ENCODE measurements at regions not wholly inside any gene's neighbourhood (a gene's known extent, or its start where the extent isn't known, plus 50 kb on each side); places are given as distances from the start of the nearest gene placed in this dataset.

DNA sequence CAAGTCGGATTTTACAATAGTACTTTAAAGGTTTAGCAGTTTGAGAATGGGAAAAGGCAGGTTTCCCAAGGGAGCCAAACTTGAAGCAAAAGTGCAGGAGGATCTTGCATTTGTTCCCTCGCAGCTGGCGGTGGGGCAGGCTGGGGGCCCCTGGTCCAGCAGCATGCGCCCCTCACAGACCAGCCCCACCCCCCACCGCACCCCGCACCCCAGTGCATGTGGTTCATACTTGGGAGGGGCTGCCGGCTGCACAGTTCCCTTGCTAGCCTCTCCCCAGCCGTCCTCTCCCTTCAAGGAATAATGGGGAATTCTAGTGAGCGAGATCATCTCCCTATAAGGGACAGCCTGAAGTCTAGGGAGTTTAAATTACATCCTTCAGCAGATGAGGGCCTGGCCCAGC is 273.1 kb upstream of the IRX2 start:
- intact Hi-C loops (cut with micrococcal nuclease), result no loop called here
- RAD21 ChIA-PET (ENCODE audit: low non-redundant PET in 1 of 2, low total read pairs in 2 of 2, uncharacterized antibody in 2 of 2, unreplicated experiment in 2 of 2), result no interaction called here
- Histone ChIP-seq H3K27me3 (ENCODE audit: insufficient read depth, low read length) (no peaks in the 10 kb centered on the region), H3K36me3 (ENCODE audit: control insufficient read depth in 1 of 2, insufficient read depth in 2 of 2, low read length in 2 of 2) (no peaks in the 10 kb centered on the region), H3K4me3 (replicated peaks in 1 of 2; ENCODE audit: low read depth in 1 of 2, low read length in 2 of 2) (no peak overlapping the region), H3K27ac (ENCODE audit: low read depth, low read length) (no peak overlapping the region), H3K9me2 (ENCODE audit: insufficient read depth) (no peaks in the 10 kb centered on the region), H4K20me1 (ENCODE audit: insufficient read depth) (no peaks in the 10 kb centered on the region), H3K9ac (ENCODE audit: low read length) (no peak overlapping the region), H3K9me3 (ENCODE audit: control insufficient read depth in 1 of 2, insufficient read depth in 1 of 2, low read depth in 1 of 2, low read length in 2 of 2) (peaks cover 0 to 13% of the 10 kb centered on the region in 2 experiments; a peak in 2 of 4 replicates), H2AFZ (ENCODE audit: low read depth, low read length, poor library complexity, severe bottlenecking) (no peak overlapping the region), H3K4me2 (ENCODE audit: low read length) (no peak overlapping the region), H3K79me2 (ENCODE audit: insufficient read depth, low read length) (no peaks in the 10 kb centered on the region), H3K4me1 (ENCODE audit: control insufficient read depth in 1 of 2, insufficient read depth in 2 of 2, low read length in 2 of 2) (no peaks in the 10 kb centered on the region)
- TF ChIP-seq JUND (IDR thresholded peaks at IDR 0.05) (no peak), SP1 (IDR thresholded peaks at IDR 0.05; ENCODE audit: low read depth) (no peak), ZFX (IDR thresholded peaks at IDR 0.05) (no peak), ELF1 (IDR thresholded peaks at IDR 0.05; ENCODE audit: borderline replicate concordance, low read depth) (no peak), TCF7L2 (IDR thresholded peaks at IDR 0.05; ENCODE audit: borderline replicate concordance, extremely low read depth, insufficient read depth, insufficient read length) (no peak)
- TF ChIP-seq, protein P1, sequence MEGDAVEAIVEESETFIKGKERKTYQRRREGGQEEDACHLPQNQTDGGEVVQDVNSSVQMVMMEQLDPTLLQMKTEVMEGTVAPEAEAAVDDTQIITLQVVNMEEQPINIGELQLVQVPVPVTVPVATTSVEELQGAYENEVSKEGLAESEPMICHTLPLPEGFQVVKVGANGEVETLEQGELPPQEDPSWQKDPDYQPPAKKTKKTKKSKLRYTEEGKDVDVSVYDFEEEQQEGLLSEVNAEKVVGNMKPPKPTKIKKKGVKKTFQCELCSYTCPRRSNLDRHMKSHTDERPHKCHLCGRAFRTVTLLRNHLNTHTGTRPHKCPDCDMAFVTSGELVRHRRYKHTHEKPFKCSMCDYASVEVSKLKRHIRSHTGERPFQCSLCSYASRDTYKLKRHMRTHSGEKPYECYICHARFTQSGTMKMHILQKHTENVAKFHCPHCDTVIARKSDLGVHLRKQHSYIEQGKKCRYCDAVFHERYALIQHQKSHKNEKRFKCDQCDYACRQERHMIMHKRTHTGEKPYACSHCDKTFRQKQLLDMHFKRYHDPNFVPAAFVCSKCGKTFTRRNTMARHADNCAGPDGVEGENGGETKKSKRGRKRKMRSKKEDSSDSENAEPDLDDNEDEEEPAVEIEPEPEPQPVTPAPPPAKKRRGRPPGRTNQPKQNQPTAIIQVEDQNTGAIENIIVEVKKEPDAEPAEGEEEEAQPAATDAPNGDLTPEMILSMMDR (IDR thresholded peaks at IDR 0.05 in 2 of 3, conservative IDR thresholded peaks at IDR 0.05 in 1 of 3; ENCODE audit: borderline replicate concordance in 1 of 3, insufficient read depth in 1 of 3, low read depth in 2 of 3, low read length in 2 of 3), result no peak
- TF ChIP-seq, protein P2, sequence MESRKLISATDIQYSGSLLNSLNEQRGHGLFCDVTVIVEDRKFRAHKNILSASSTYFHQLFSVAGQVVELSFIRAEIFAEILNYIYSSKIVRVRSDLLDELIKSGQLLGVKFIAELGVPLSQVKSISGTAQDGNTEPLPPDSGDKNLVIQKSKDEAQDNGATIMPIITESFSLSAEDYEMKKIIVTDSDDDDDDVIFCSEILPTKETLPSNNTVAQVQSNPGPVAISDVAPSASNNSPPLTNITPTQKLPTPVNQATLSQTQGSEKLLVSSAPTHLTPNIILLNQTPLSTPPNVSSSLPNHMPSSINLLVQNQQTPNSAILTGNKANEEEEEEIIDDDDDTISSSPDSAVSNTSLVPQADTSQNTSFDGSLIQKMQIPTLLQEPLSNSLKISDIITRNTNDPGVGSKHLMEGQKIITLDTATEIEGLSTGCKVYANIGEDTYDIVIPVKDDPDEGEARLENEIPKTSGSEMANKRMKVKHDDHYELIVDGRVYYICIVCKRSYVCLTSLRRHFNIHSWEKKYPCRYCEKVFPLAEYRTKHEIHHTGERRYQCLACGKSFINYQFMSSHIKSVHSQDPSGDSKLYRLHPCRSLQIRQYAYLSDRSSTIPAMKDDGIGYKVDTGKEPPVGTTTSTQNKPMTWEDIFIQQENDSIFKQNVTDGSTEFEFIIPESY (IDR thresholded peaks at IDR 0.05; ENCODE audit: extremely low read depth, insufficient replicate concordance, low read length), result no peak
- TF ChIP-seq, protein P3, sequence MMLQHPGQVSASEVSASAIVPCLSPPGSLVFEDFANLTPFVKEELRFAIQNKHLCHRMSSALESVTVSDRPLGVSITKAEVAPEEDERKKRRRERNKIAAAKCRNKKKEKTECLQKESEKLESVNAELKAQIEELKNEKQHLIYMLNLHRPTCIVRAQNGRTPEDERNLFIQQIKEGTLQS (IDR thresholded peaks at IDR 0.05), result no peak
- DNase-seq (ENCODE audit: low read depth, low spot score) (no peak), ATAC-seq (no peak)
- CTCF ChIA-PET, result no interaction called here
- POLR2A ChIA-PET, result no interaction called here
- no TSS peak for BruUV-seq (replicated peaks)
